ENCODE measurements at regions not wholly inside any gene's neighbourhood (a gene's known extent, or its start where the extent isn't known, plus 50 kb on each side); places are given as distances from the start of the nearest gene placed in this dataset.

GRCh38 chr10:129413024-129413423 lies 54.0 kb upstream of the MGMT start:
- Histone ChIP-seq H3K36me3 (ENCODE audit: control insufficient read depth, insufficient read depth, low read length) (no peaks in the 10 kb centered on the region), H3K27me3 (replicated peaks; ENCODE audit: control insufficient read depth, insufficient read depth, low read length) (no peaks in the 10 kb centered on the region), H3K4me3 (replicated peaks; ENCODE audit: low read depth, low read length) (no peak overlapping the region)
- TF ChIP-seq CTCF (IDR thresholded peaks at IDR 0.05; ENCODE audit: insufficient read depth, low read length, poor library complexity, severe bottlenecking), result no peak
- no peak for DNase-seq (ENCODE audit: extremely low read depth, insufficient read length)

- H3K4me3 ChIP-seq (replicated peaks; ENCODE audit: low read depth, low read length), result no peak overlapping the region
- H3K27me3 ChIP-seq (replicated peaks; ENCODE audit: control insufficient read depth, insufficient read depth, low read length), result no peaks in the 10 kb centered on the region
- DNase-seq (ENCODE audit: extremely low read depth, insufficient read length), result no peak
- H3K36me3 ChIP-seq (ENCODE audit: control insufficient read depth, insufficient read depth, low read length), result no peaks in the 10 kb centered on the region
- TF ChIP-seq CTCF (IDR thresholded peaks at IDR 0.05; ENCODE audit: insufficient read depth, low read length, poor library complexity, severe bottlenecking), result no peak
Observed at GRCh38 chr10:129415215-129416140, 51.6 kb upstream of the MGMT start.

- TF ChIP-seq CTCF (IDR thresholded peaks at IDR 0.05; ENCODE audit: insufficient read depth, low read length, poor library complexity, severe bottlenecking), result no peak
- no peak for DNase-seq (ENCODE audit: extremely low read depth, insufficient read length)
- no peaks in the 10 kb centered on the region for H3K27me3 ChIP-seq (replicated peaks; ENCODE audit: control insufficient read depth, insufficient read depth, low read length)
Observed at GRCh38 chr10:129416155-129416554, 50.9 kb upstream of the MGMT start.

GRCh38 chr10:129416956-129417765 lies 49.9 kb upstream of the MGMT start:
- no peak for DNase-seq (ENCODE audit: extremely low read depth, insufficient read length)
- no peak for TF ChIP-seq CTCF (IDR thresholded peaks at IDR 0.05; ENCODE audit: insufficient read depth, low read length, poor library complexity, severe bottlenecking)

More at GRCh38 chr10:129416155-129416554, 50.9 kb upstream of the MGMT start:
- no peaks in the 10 kb centered on the region for H3K36me3 ChIP-seq (ENCODE audit: control insufficient read depth, insufficient read depth, low read length)
- no peak overlapping the region for H3K4me3 ChIP-seq (replicated peaks; ENCODE audit: low read depth, low read length)

More at GRCh38 chr10:129416956-129417765, 49.9 kb upstream of the MGMT start:
- Histone ChIP-seq H3K4me3 (replicated peaks; ENCODE audit: low read depth, low read length) (no peak overlapping the region), H3K36me3 (ENCODE audit: control insufficient read depth, insufficient read depth, low read length) (no peaks in the 10 kb centered on the region), H3K27me3 (replicated peaks; ENCODE audit: control insufficient read depth, insufficient read depth, low read length) (no peaks in the 10 kb centered on the region)

All from GM06990 (cell line).